HEK293 (cell line): ENCODE measurements at regions not wholly inside any gene's neighbourhood (a gene's known extent, or its start where the extent isn't known, plus 50 kb on each side); places are given as distances from the start of the nearest gene placed in this dataset.

Source experiments
- CTCF ChIA-PET: fragments of 350-600 bp; formaldehyde crosslinking; extraction: SDS; loops from one replicate; lab custom pipeline; 2021; ENCODE audit warnings: antibody characterized with exemption; lab: Yijun Ruan, JAX
- POLR2A ChIA-PET: fragments of 300-600 bp; formaldehyde crosslinking; extraction: SDS; loops from one replicate; lab custom pipeline; 2020; ENCODE audit warnings: antibody characterized with exemption, inconsistent platforms; lab: Yijun Ruan, JAX
- H3K27ac ChIP-seq: fragments of 200-500 bp; sonication (Bioruptor generic); 2 replicates; pipeline ENCODE4 v1.5.1; 2014; ENCODE audit warnings: low read depth, low read length, control low read depth, inconsistent platforms; ENCODE audit errors: extremely low read depth
- H3K36me3 ChIP-seq, 2 experiments: fragments of 200-500 bp in 1 of 2; sonication (Bioruptor generic) in 1 of 2; 1 replicate in 1 of 2; 2 replicates in 1 of 2; pipeline ENCODE4 v1.5.1; 2014 to 2017; ENCODE audit warnings: inconsistent platforms in 2 of 2, low read length in 2 of 2; ENCODE audit not compliant: control insufficient read depth in 2 of 2, insufficient read depth in 1 of 2
- H3K4me1 ChIP-seq: fragments of 200-500 bp; sonication (Bioruptor generic); 2 replicates; pipeline ENCODE4 v1.5.1; 2014; ENCODE audit warnings: mild to moderate bottlenecking, low read length, inconsistent platforms; ENCODE audit not compliant: control insufficient read depth, insufficient read depth
- H3K4me3 ChIP-seq: 2 replicates; pipeline ENCODE4 v1.5.1; 2011; ENCODE audit warnings: low read depth, mild to moderate bottlenecking, control low read depth, low read length, moderate library complexity
- H3K9me3 ChIP-seq: fragments of 200-500 bp; sonication (Bioruptor generic); 2 replicates; pipeline ENCODE4 v1.5.1; 2014; ENCODE audit warnings: low read depth, low read length, inconsistent platforms; ENCODE audit not compliant: control insufficient read depth, insufficient read depth
- ELK4 ChIP-seq: IDR thresholded peaks from 2 replicates; pipeline ENCODE4 v1.6.1; 2011; ENCODE audit warnings: mild to moderate bottlenecking, low read depth, low read length, borderline replicate concordance
- INSM2 ChIP-seq: fragments of 450-650 bp; formaldehyde crosslinking; IDR thresholded peaks from 2 replicates; pipeline ENCODE4 v1.5.1; 2016; ENCODE audit warnings: missing biosample characterization, missing genetic modification characterization
- MEIS1 ChIP-seq: sonication (generic); formaldehyde crosslinking; IDR thresholded peaks from 2 replicates; pipeline ENCODE4 v1.8.1; 2022; ENCODE audit warnings: missing genetic modification reagents, mild to moderate bottlenecking, borderline replicate concordance
- SP2 ChIP-seq: fragments of 450-650 bp; formaldehyde crosslinking; IDR thresholded peaks from 2 replicates; pipeline ENCODE4 v1.5.1; 2016; ENCODE audit warnings: missing biosample characterization, missing genetic modification characterization
- TRIM28 ChIP-seq: IDR thresholded peaks from 2 replicates; pipeline ENCODE4 v1.6.1; 2011; ENCODE audit warnings: low read length, control low read depth, borderline replicate concordance
- ZBTB48 ChIP-seq: fragments of 450-650 bp; formaldehyde crosslinking; IDR thresholded peaks from 2 replicates; pipeline ENCODE4 v1.5.1; 2016; ENCODE audit warnings: missing biosample characterization, missing genetic modification characterization
- ZBTB7A ChIP-seq: fragments of 450-650 bp; formaldehyde crosslinking; IDR thresholded peaks from 2 replicates; pipeline ENCODE4 v1.5.1; 2016; ENCODE audit warnings: low read depth, missing biosample characterization, missing genetic modification characterization
- ZBTB8A ChIP-seq: fragments of 450-650 bp; formaldehyde crosslinking; IDR thresholded peaks from 2 replicates; pipeline ENCODE4 v1.5.1; 2016; ENCODE audit warnings: missing biosample characterization, missing genetic modification characterization
- ZIC2 ChIP-seq: fragments of 450-650 bp; formaldehyde crosslinking; IDR thresholded peaks from 2 replicates; pipeline ENCODE4 v1.5.1; 2016; ENCODE audit warnings: missing biosample characterization, missing genetic modification characterization
- ZNF169 ChIP-seq: fragments of 450-650 bp; formaldehyde crosslinking; IDR thresholded peaks from 2 replicates; pipeline ENCODE4 v1.5.1; 2016; ENCODE audit warnings: missing biosample characterization, missing genetic modification characterization
- ZNF175 ChIP-seq: fragments of 450-650 bp; formaldehyde crosslinking; IDR thresholded peaks from 2 replicates; pipeline ENCODE4 v1.5.1; 2016; ENCODE audit warnings: missing biosample characterization, missing genetic modification characterization
- ZNF214 ChIP-seq: fragments of 450-650 bp; formaldehyde crosslinking; IDR thresholded peaks from 2 replicates; pipeline ENCODE4 v1.5.1; 2017; ENCODE audit warnings: missing biosample characterization, mild to moderate bottlenecking, missing genetic modification characterization, borderline replicate concordance
- ZNF223 ChIP-seq: fragments of 450-650 bp; formaldehyde crosslinking; IDR thresholded peaks from 2 replicates; pipeline ENCODE4 v1.5.1; 2016; ENCODE audit warnings: missing biosample characterization, missing genetic modification characterization
- ZNF24 ChIP-seq: fragments of 450-650 bp; formaldehyde crosslinking; IDR thresholded peaks from 2 replicates; pipeline ENCODE4 v1.5.1; 2016; ENCODE audit warnings: missing biosample characterization, missing genetic modification characterization
- ZNF26 ChIP-seq: fragments of 450-650 bp; formaldehyde crosslinking; IDR thresholded peaks from 2 replicates; pipeline ENCODE4 v1.5.1; 2016; ENCODE audit warnings: missing biosample characterization, missing genetic modification characterization
- ZNF341 ChIP-seq: fragments of 450-650 bp; formaldehyde crosslinking; IDR thresholded peaks from 2 replicates; pipeline ENCODE4; 2016; ENCODE audit warnings: low read depth, missing biosample characterization, missing genetic modification characterization
- ZNF350 ChIP-seq: fragments of 450-650 bp; formaldehyde crosslinking; IDR thresholded peaks from 2 replicates; pipeline ENCODE4 v1.5.0; 2017; ENCODE audit warnings: missing biosample characterization, mild to moderate bottlenecking, missing genetic modification characterization
- ZNF391 ChIP-seq: fragments of 450-650 bp; formaldehyde crosslinking; IDR thresholded peaks from 2 replicates; pipeline ENCODE4 v1.5.1; 2016; ENCODE audit warnings: low read depth, missing biosample characterization, missing genetic modification characterization, borderline replicate concordance
- ZNF585B ChIP-seq: fragments of 450-650 bp; formaldehyde crosslinking; IDR thresholded peaks from 2 replicates; pipeline ENCODE4 v1.5.1; 2016; ENCODE audit warnings: missing biosample characterization, missing genetic modification characterization
- ZNF654 ChIP-seq: fragments of 450-650 bp; formaldehyde crosslinking; IDR thresholded peaks from 2 replicates; pipeline ENCODE4 v1.5.1; 2016; ENCODE audit warnings: low read depth, missing biosample characterization, missing genetic modification characterization
- ZNF704 ChIP-seq: fragments of 450-650 bp; formaldehyde crosslinking; IDR thresholded peaks from 2 replicates; pipeline ENCODE4 v1.5.1; 2016; ENCODE audit warnings: missing biosample characterization, missing genetic modification characterization
- ZNF776 ChIP-seq: fragments of 450-650 bp; formaldehyde crosslinking; IDR thresholded peaks from 2 replicates; pipeline ENCODE4 v1.5.0; 2017; ENCODE audit warnings: missing biosample characterization, missing genetic modification characterization, borderline replicate concordance
- ZNF777 ChIP-seq: fragments of 450-650 bp; formaldehyde crosslinking; IDR thresholded peaks from 2 replicates; pipeline ENCODE4 v1.5.1; 2017; ENCODE audit warnings: missing biosample characterization, missing genetic modification characterization, borderline replicate concordance
- ZSCAN16 ChIP-seq: fragments of 450-650 bp; formaldehyde crosslinking; IDR thresholded peaks from 2 replicates; pipeline ENCODE4 v1.5.1; 2016; ENCODE audit warnings: missing biosample characterization, missing genetic modification characterization

- ChIA-PET CTCF (interaction anchor here (3.3 kb wide), 1 partner anchor 118 kb away, joined by 14 read pairs; no protein-coding TSS in a partner anchor), POLR2A (no interaction called here)
- H3K4me3 ChIP-seq, result no peak overlapping the region
- H3K9me3 ChIP-seq, result no peaks in the 10 kb centered on the region
- no peaks in the 10 kb centered on the region for H3K36me3 ChIP-seq
- H3K27ac ChIP-seq, result no peak overlapping the region
- H3K4me1 ChIP-seq, result no peaks in the 10 kb centered on the region
- no peak for TF ChIP-seq ZNF341
- TF ChIP-seq ZNF175, result no peak
- no peak for TF ChIP-seq ZNF350
- no peak for TF ChIP-seq ZNF169
- no peak for TF ChIP-seq ZNF214 (tag by site-specific recombination)
- TF ChIP-seq ZNF391 (tag by site-specific recombination), result no peak
- TF ChIP-seq SP2 (tag by site-specific recombination), result no peak
- TF ChIP-seq ZNF654, result no peak
- TF ChIP-seq ZNF704 (tag by site-specific recombination), result no peak
- no peak for TF ChIP-seq ZNF776 (tag by site-specific recombination)
- no peak for TF ChIP-seq ZNF24 (tag by site-specific recombination)
- TF ChIP-seq TRIM28, result no peak
- TF ChIP-seq INSM2 (tag by site-specific recombination), result no peak
- no peak for TF ChIP-seq ELK4
Measured at GRCh38 chr12:3417937-3418462, 73.0 kb upstream of the PRMT8 start.

GRCh38 chr12:3418609-3419390, 72.2 kb upstream of the PRMT8 start:
- no peaks in the 10 kb centered on the region for H3K36me3 ChIP-seq
- no peak for TF ChIP-seq ZBTB48 (tag by site-specific recombination)
- no peak for TF ChIP-seq ZNF777 (tag by site-specific recombination)
- TF ChIP-seq ZBTB7A (tag by site-specific recombination), result no peak
- TF ChIP-seq ZSCAN16 (tag by site-specific recombination), result no peak
- no peak for TF ChIP-seq ZNF585B (tag by site-specific recombination)
- TF ChIP-seq ZBTB8A, result no peak
- TF ChIP-seq ZNF350, result no peak
- TF ChIP-seq ZNF776 (tag by site-specific recombination), result no peak
- no peak for TF ChIP-seq ZNF26
- no peak for TF ChIP-seq MEIS1 (CRISPR knock-in tag)
- TF ChIP-seq ZIC2 (tag by site-specific recombination), result no peak
- no peak for TF ChIP-seq ZNF223 (tag by site-specific recombination)
- TF ChIP-seq, all 188 proteins: peak for 0
- POLR2A ChIA-PET, result no interaction called here
- Histone ChIP-seq H3K9me3 (no peaks in the 10 kb centered on the region), H3K4me1 (no peaks in the 10 kb centered on the region), H3K4me3 (no peak overlapping the region), H3K27ac (no peak overlapping the region)
- CTCF ChIA-PET, result interaction anchor here (0.7 to 3.3 kb wide), 3 partner anchors 11 to 119 kb away, joined by 3 to 14 read pairs (median 5); no protein-coding TSS in a partner anchor
